ENCODE measurements at regions not wholly inside any gene's neighbourhood (a gene's known extent, or its start where the extent isn't known, plus 50 kb on each side); places are given as distances from the start of the nearest gene placed in this dataset.

DNA sequence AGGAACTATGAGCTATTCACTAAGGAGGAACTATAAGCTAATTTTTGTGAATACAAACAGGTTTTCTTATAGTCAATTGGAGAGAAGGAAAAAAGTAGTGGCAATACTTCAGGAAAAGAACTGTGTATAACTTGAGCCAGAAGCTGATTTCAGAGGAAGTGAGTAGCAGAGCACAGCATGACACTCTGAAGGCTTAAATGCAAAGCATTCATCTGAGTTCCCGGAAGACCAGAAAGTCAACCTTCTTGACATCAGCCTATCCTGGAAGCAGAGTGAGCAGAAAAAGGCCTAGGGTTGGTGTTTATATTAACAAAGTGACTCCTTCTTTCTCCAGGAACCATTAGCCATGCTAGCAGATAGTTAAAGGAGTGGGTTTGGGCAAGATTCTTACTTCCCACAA, 545.2 kb downstream of the MRPL39 start:
- Mint-ChIP-seq H3K4me3 (ENCODE audit: unreplicated experiment) (no peak overlapping the region), H3K27me3 (ENCODE audit: low read depth) (no peaks in the 10 kb centered on the region), H3K27ac (ENCODE audit: unreplicated experiment) (no peak overlapping the region), H3K4me1 (ENCODE audit: low read depth) (no peaks in the 10 kb centered on the region), H3K36me3 (ENCODE audit: low read depth) (no peaks in the 10 kb centered on the region), H3K9me3 (ENCODE audit: low read depth) (peaks cover 45% of the 10 kb centered on the region)
- no peak for DNase-seq (ENCODE audit: low spot score)
- TF ChIP-seq CTCF (IDR thresholded peaks at IDR 0.05): no peak

- Mint-ChIP-seq H3K36me3 (ENCODE audit: low read depth) (no peaks in the 10 kb centered on the region), H3K27ac (ENCODE audit: unreplicated experiment) (no peak overlapping the region), H3K27me3 (ENCODE audit: low read depth) (no peaks in the 10 kb centered on the region), H3K4me1 (ENCODE audit: low read depth) (no peaks in the 10 kb centered on the region), H3K4me3 (ENCODE audit: unreplicated experiment) (no peak overlapping the region), H3K9me3 (ENCODE audit: low read depth) (peaks cover 52% of the 10 kb centered on the region)
- DNase-seq (ENCODE audit: low spot score): no peak
- no peak for TF ChIP-seq CTCF (IDR thresholded peaks at IDR 0.05)
These were observed 552.6 kb downstream of the MRPL39 start for GRCh38 chr21:25054689-25055088.

- DNase-seq (ENCODE audit: low spot score): no peak
- no peak for TF ChIP-seq CTCF (IDR thresholded peaks at IDR 0.05)
- Mint-ChIP-seq H3K27me3 (ENCODE audit: low read depth) (no peaks in the 10 kb centered on the region), H3K4me1 (ENCODE audit: low read depth) (no peaks in the 10 kb centered on the region), H3K27ac (ENCODE audit: unreplicated experiment) (no peak overlapping the region), H3K9me3 (ENCODE audit: low read depth) (peaks cover 27% of the 10 kb centered on the region), H3K4me3 (ENCODE audit: unreplicated experiment) (no peak overlapping the region), H3K36me3 (ENCODE audit: low read depth) (no peaks in the 10 kb centered on the region)
These were observed 567.6 kb downstream of the MRPL39 start for GRCh38 chr21:25039461-25040380.

- Mint-ChIP-seq H3K4me1 (ENCODE audit: low read depth) (no peaks in the 10 kb centered on the region), H3K27ac (ENCODE audit: unreplicated experiment) (no peak overlapping the region), H3K9me3 (ENCODE audit: low read depth) (peaks cover 13% of the 10 kb centered on the region), H3K36me3 (ENCODE audit: low read depth) (no peaks in the 10 kb centered on the region), H3K4me3 (ENCODE audit: unreplicated experiment) (no peak overlapping the region), H3K27me3 (ENCODE audit: low read depth) (no peaks in the 10 kb centered on the region)
- no peak for TF ChIP-seq CTCF (IDR thresholded peaks at IDR 0.05)
- no peak for DNase-seq (ENCODE audit: low spot score)
These were observed 570.5 kb downstream of the MRPL39 start for GRCh38 chr21:25036775-25037174.

- H3K27ac Mint-ChIP-seq (ENCODE audit: unreplicated experiment): no peak overlapping the region
- no peak for DNase-seq (ENCODE audit: low spot score)
- H3K27me3 Mint-ChIP-seq (ENCODE audit: low read depth): no peaks in the 10 kb centered on the region
These were observed 575.5 kb downstream of the MRPL39 start for GRCh38 chr21:25031750-25032149.

More at GRCh38 chr21:25031750-25032149, 575.5 kb downstream of the MRPL39 start:
- no peak for TF ChIP-seq CTCF (IDR thresholded peaks at IDR 0.05)
- Mint-ChIP-seq H3K4me3 (ENCODE audit: unreplicated experiment) (no peak overlapping the region), H3K36me3 (ENCODE audit: low read depth) (no peaks in the 10 kb centered on the region), H3K9me3 (ENCODE audit: low read depth) (peaks cover 23% of the 10 kb centered on the region), H3K4me1 (ENCODE audit: low read depth) (no peaks in the 10 kb centered on the region)

All from chondrocyte (in vitro differentiated cells).